Lower lobe of right lung (tissue), 2 donors: ENCODE measurements at regions not wholly inside any gene's neighbourhood (a gene's known extent, or its start where the extent isn't known, plus 50 kb on each side); places are given as distances from the start of the nearest gene placed in this dataset.

Experiments used
- ATAC-seq, 2 donors: fragments of 200-7000 bp; cut with Tn5 transposase; one replicate each; pipeline ENCODE4 v1.9.1; 2020 to 2022; ENCODE audit warnings: mild to moderate bottlenecking in 2 of 2, moderate library complexity in 2 of 2
- DNase-seq: peaks from one replicate; pipeline ENCODE4 v3.0.0-alpha.2; 2020
- H3K27ac ChIP-seq: fragments of 200-600 bp; one replicate; pipeline ENCODE4 v1.8.0; 2022
- H3K27me3 ChIP-seq: fragments of 200-600 bp; one replicate; pipeline ENCODE4 v1.8.0; 2022; ENCODE audit warnings: low read depth
- H3K36me3 ChIP-seq: fragments of 200-600 bp; one replicate; pipeline ENCODE4 v1.8.0; 2022; ENCODE audit warnings: mild to moderate bottlenecking
- H3K4me1 ChIP-seq: fragments of 200-600 bp; one replicate; pipeline ENCODE4 v1.8.0; 2022
- H3K4me3 ChIP-seq: fragments of 200-600 bp; one replicate; pipeline ENCODE4 v1.8.0; 2022; ENCODE audit warnings: mild to moderate bottlenecking
- H3K9me3 ChIP-seq: fragments of 200-600 bp; one replicate; pipeline ENCODE4 v1.8.0; 2022
- intact Hi-C: fragments of 100-400 bp; cut with DNase I; formaldehyde crosslinking; loops from one replicate; pipeline ENCODE4 v1.11.0; 2022
- TF ChIP-seq, protein P1 (sequence below): fragments of 200-600 bp; IDR thresholded peaks from one replicate; pipeline ENCODE4 v1.8.0; 2022; ENCODE audit warnings: antibody characterized with exemption, mild to moderate bottlenecking
- donor health status: DM: no; HTN: yes; CAD: no; lungs with severe emphysema.

GRCh38 chrX:138014577-138014976 is 448.6 kb downstream of the ZIC3 start:
- H3K27ac ChIP-seq = no peak overlapping the region
- no peaks in the 10 kb centered on the region for H3K4me1 ChIP-seq
- no peak overlapping the region for H3K4me3 ChIP-seq
- H3K36me3 ChIP-seq = no peaks in the 10 kb centered on the region
- no peaks in the 10 kb centered on the region for H3K27me3 ChIP-seq
- DNase-seq (no peak), ATAC-seq (no peak)
- no peaks in the 10 kb centered on the region for H3K9me3 ChIP-seq
- TF ChIP-seq, protein P1, sequence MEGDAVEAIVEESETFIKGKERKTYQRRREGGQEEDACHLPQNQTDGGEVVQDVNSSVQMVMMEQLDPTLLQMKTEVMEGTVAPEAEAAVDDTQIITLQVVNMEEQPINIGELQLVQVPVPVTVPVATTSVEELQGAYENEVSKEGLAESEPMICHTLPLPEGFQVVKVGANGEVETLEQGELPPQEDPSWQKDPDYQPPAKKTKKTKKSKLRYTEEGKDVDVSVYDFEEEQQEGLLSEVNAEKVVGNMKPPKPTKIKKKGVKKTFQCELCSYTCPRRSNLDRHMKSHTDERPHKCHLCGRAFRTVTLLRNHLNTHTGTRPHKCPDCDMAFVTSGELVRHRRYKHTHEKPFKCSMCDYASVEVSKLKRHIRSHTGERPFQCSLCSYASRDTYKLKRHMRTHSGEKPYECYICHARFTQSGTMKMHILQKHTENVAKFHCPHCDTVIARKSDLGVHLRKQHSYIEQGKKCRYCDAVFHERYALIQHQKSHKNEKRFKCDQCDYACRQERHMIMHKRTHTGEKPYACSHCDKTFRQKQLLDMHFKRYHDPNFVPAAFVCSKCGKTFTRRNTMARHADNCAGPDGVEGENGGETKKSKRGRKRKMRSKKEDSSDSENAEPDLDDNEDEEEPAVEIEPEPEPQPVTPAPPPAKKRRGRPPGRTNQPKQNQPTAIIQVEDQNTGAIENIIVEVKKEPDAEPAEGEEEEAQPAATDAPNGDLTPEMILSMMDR = no peak
- intact Hi-C loops = no loop called here

DNA sequence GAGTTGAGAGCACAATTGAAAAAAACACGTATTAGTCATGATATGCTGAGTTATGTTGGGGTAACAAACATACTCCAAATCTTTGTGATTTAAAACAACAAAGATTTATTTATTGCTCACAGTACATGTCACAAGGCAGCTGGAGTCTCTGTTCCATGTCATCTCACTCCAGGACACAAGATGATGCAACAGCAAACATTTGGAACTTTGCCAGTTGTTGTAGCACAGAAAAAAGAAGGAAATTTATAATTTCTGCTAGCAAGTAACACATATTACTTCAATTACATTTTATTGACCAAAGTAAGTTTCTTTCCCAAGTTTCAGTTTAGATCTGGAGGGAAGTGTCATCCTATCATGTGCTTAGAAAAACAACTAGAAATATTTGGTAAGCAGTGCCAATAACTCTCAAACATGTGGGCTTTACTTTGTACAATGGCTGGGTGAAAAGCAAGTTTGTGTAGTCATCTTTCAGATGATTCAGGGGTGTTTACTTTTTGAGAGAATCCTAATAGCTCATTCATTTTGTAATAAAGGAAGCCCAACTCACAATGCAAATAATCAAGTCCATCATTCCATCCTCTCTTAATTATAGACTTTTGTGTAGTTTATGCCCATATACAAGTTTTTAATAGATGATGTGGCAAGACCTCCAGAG is 452.3 kb downstream of the ZIC3 start:
- Histone ChIP-seq H3K27me3 (no peaks in the 10 kb centered on the region), H3K4me3 (no peak overlapping the region), H3K27ac (no peak overlapping the region), H3K9me3 (no peaks in the 10 kb centered on the region), H3K36me3 (no peaks in the 10 kb centered on the region), H3K4me1 (no peaks in the 10 kb centered on the region)
- no peak for ATAC-seq
- DNase-seq = no peak
- intact Hi-C loops = no loop called here
- TF ChIP-seq, protein P1 = no peak

- no peaks in the 10 kb centered on the region for H3K9me3 ChIP-seq
Observed at GRCh38 chrX:138020941-138021340, 455.0 kb downstream of the ZIC3 start.

GRCh38 chrX:138026211-138026610 is 460.3 kb downstream of the ZIC3 start:
- TF ChIP-seq, protein P1 = no peak
- Histone ChIP-seq H3K9me3 (no peaks in the 10 kb centered on the region), H3K4me3 (no peak overlapping the region), H3K36me3 (no peaks in the 10 kb centered on the region), H3K27ac (no peak overlapping the region), H3K4me1 (no peaks in the 10 kb centered on the region), H3K27me3 (no peaks in the 10 kb centered on the region)
- ATAC-seq = peak in 1 of 2 donors; percentile 33
- DNase-seq = no peak
- intact Hi-C loops = no loop called here

More at GRCh38 chrX:138020941-138021340, 455.0 kb downstream of the ZIC3 start:
- intact Hi-C loops = no loop called here
- H3K27me3 ChIP-seq = no peaks in the 10 kb centered on the region
- no peaks in the 10 kb centered on the region for H3K36me3 ChIP-seq
- no peaks in the 10 kb centered on the region for H3K4me1 ChIP-seq
- DNase-seq (no peak), ATAC-seq (no peak)
- no peak overlapping the region for H3K4me3 ChIP-seq
- no peak overlapping the region for H3K27ac ChIP-seq
- TF ChIP-seq, protein P1 = no peak

DNA sequence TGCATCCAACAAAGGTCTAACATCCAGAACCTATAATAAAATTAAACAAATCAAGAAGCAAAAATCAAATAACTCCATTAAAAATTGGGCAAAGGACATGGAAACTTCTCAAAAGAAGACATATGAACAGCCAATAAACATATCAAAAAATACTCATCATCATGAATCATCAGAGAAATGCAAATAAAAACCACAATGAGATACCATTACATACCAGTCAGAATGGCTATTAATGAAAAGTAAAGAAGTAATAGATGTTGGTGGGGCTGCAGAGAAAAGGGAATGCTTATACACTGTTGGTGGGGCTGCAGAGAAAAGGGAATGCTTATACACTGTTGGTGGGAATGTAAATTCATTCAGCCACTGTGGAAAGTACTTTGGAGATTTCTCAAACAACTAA is 465.8 kb downstream of the ZIC3 start:
- DNase-seq = no peak
- H3K4me1 ChIP-seq = no peaks in the 10 kb centered on the region
- ATAC-seq = no peak
- H3K36me3 ChIP-seq = no peaks in the 10 kb centered on the region
- no peaks in the 10 kb centered on the region for H3K9me3 ChIP-seq
- H3K27me3 ChIP-seq = no peaks in the 10 kb centered on the region
- TF ChIP-seq, protein P1 = no peak
- no peak overlapping the region for H3K4me3 ChIP-seq
- intact Hi-C loops = no loop called here
- no peak overlapping the region for H3K27ac ChIP-seq
